ENCODE measurements at regions not wholly inside any gene's neighbourhood (a gene's known extent, or its start where the extent isn't known, plus 50 kb on each side); places are given as distances from the start of the nearest gene placed in this dataset.

GRCh38 chr17:70882504-70882903 is 713.2 kb downstream of the KCNJ2 start:
- no peaks in the 10 kb centered on the region for H3K36me3 ChIP-seq (ENCODE audit: control insufficient read depth, insufficient read depth, low read length)
- no peaks in the 10 kb centered on the region for H3K9me3 ChIP-seq (ENCODE audit: control insufficient read depth, insufficient read depth, low read depth, low read length)
- ChIA-PET POLR2A (no interaction called here), CTCF (no interaction called here)
- no peak overlapping the region for H3K27ac ChIP-seq (ENCODE audit: low read length)
- no peaks in the 10 kb centered on the region for H3K27me3 ChIP-seq (ENCODE audit: control insufficient read depth, insufficient read depth, low read length)
- TF ChIP-seq, protein P1, sequence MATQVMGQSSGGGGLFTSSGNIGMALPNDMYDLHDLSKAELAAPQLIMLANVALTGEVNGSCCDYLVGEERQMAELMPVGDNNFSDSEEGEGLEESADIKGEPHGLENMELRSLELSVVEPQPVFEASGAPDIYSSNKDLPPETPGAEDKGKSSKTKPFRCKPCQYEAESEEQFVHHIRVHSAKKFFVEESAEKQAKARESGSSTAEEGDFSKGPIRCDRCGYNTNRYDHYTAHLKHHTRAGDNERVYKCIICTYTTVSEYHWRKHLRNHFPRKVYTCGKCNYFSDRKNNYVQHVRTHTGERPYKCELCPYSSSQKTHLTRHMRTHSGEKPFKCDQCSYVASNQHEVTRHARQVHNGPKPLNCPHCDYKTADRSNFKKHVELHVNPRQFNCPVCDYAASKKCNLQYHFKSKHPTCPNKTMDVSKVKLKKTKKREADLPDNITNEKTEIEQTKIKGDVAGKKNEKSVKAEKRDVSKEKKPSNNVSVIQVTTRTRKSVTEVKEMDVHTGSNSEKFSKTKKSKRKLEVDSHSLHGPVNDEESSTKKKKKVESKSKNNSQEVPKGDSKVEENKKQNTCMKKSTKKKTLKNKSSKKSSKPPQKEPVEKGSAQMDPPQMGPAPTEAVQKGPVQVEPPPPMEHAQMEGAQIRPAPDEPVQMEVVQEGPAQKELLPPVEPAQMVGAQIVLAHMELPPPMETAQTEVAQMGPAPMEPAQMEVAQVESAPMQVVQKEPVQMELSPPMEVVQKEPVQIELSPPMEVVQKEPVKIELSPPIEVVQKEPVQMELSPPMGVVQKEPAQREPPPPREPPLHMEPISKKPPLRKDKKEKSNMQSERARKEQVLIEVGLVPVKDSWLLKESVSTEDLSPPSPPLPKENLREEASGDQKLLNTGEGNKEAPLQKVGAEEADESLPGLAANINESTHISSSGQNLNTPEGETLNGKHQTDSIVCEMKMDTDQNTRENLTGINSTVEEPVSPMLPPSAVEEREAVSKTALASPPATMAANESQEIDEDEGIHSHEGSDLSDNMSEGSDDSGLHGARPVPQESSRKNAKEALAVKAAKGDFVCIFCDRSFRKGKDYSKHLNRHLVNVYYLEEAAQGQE (IDR thresholded peaks at IDR 0.05; ENCODE audit: insufficient read depth in 1 of 2, low read depth in 2 of 2, low read length in 1 of 2) = no peak
- TF ChIP-seq SIN3A (IDR thresholded peaks at IDR 0.05; ENCODE audit: borderline replicate concordance, insufficient read depth, low read depth, low read length) = no peak
- TF ChIP-seq, protein P2, sequence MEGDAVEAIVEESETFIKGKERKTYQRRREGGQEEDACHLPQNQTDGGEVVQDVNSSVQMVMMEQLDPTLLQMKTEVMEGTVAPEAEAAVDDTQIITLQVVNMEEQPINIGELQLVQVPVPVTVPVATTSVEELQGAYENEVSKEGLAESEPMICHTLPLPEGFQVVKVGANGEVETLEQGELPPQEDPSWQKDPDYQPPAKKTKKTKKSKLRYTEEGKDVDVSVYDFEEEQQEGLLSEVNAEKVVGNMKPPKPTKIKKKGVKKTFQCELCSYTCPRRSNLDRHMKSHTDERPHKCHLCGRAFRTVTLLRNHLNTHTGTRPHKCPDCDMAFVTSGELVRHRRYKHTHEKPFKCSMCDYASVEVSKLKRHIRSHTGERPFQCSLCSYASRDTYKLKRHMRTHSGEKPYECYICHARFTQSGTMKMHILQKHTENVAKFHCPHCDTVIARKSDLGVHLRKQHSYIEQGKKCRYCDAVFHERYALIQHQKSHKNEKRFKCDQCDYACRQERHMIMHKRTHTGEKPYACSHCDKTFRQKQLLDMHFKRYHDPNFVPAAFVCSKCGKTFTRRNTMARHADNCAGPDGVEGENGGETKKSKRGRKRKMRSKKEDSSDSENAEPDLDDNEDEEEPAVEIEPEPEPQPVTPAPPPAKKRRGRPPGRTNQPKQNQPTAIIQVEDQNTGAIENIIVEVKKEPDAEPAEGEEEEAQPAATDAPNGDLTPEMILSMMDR (IDR thresholded peaks at IDR 0.05) = no peak
- TF ChIP-seq TCF7L2 (IDR thresholded peaks at IDR 0.05; ENCODE audit: low read depth, low read length) = no peak
- TF ChIP-seq POLR2AphosphoS5 (IDR thresholded peaks at IDR 0.05; ENCODE audit: low read depth, low read length) = no peak
- in situ Hi-C loops (cut with HindIII; ENCODE audit: low pct_unique_long_range_greater_than_20kb, low sequenced_read_pairs) (no loop called here), intact Hi-C loops (cut with micrococcal nuclease; ENCODE audit: unreplicated experiment) (no loop called here)
- no TSS peak for BruUV-seq (replicated peaks)
- ATAC-seq = no peak
- no peaks in the 10 kb centered on the region for H3K4me1 ChIP-seq (ENCODE audit: control insufficient read depth, insufficient read depth, low read length)
- H3K4me3 ChIP-seq (ENCODE audit: low read depth in 2 of 2, low read length in 2 of 2) = no peak overlapping the region
- no peak for DNase-seq (ENCODE audit: low read depth, low spot score)

DNA sequence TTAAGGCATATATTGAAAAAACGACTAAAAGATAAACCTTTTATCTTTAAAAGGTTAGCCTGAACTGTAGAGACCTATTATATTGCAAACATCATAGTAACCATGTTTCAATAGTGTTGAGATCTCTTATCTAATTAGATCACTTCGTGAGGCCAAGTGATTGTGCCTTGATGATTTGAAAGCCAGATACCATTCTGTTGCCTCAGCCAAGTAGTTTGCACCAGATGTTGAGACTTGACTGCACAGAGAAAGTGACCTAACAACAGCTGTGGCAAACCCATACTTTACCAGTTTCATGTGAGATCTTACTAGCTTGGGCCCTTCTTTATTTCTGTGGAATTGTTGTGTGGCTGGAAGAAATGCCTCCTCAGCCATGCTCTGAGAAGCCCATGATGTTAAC is 717.3 kb downstream of the KCNJ2 start:
- in situ Hi-C loops (cut with HindIII; ENCODE audit: low pct_unique_long_range_greater_than_20kb, low sequenced_read_pairs) = no loop called here
- ATAC-seq (no peak), DNase-seq (ENCODE audit: low read depth, low spot score) (no peak)
- TF ChIP-seq TCF7L2 (IDR thresholded peaks at IDR 0.05; ENCODE audit: low read depth, low read length) (no peak), SIN3A (IDR thresholded peaks at IDR 0.05; ENCODE audit: borderline replicate concordance, insufficient read depth, low read depth, low read length) (no peak), POLR2AphosphoS5 (IDR thresholded peaks at IDR 0.05; ENCODE audit: low read depth, low read length) (no peak)
- TF ChIP-seq, protein P2 (IDR thresholded peaks at IDR 0.05) = no peak
- TF ChIP-seq, protein P1 (IDR thresholded peaks at IDR 0.05; ENCODE audit: insufficient read depth in 1 of 2, low read depth in 2 of 2, low read length in 1 of 2) = no peak
- ChIA-PET CTCF (no interaction called here), POLR2A (no interaction called here)
- Histone ChIP-seq H3K9me3 (ENCODE audit: control insufficient read depth, insufficient read depth, low read depth, low read length) (no peaks in the 10 kb centered on the region), H3K27me3 (ENCODE audit: control insufficient read depth, insufficient read depth, low read length) (no peaks in the 10 kb centered on the region), H3K27ac (ENCODE audit: low read length) (no peak overlapping the region), H3K36me3 (ENCODE audit: control insufficient read depth, insufficient read depth, low read length) (no peaks in the 10 kb centered on the region), H3K4me1 (ENCODE audit: control insufficient read depth, insufficient read depth, low read length) (no peaks in the 10 kb centered on the region), H3K4me3 (ENCODE audit: low read depth in 2 of 2, low read length in 2 of 2) (no peak overlapping the region)
- no TSS peak for BruUV-seq (replicated peaks)
- intact Hi-C loops (cut with micrococcal nuclease; ENCODE audit: unreplicated experiment) = no loop called here

Data from Panc1 (cell line).